Karpas-422 (cell line): ENCODE measurements at regions not wholly inside any gene's neighbourhood (a gene's known extent, or its start where the extent isn't known, plus 50 kb on each side); places are given as distances from the start of the nearest gene placed in this dataset.

ENCODE experiments used
- DNase-seq: peaks from one replicate; pipeline ENCODE4 v3.0.0-alpha.2; 2015
- H2AFZ ChIP-seq: fragments of 200-600 bp; sonication (generic); 2 replicates; pipeline ENCODE4 v1.6.1; 2014; ENCODE audit warnings: antibody characterized with exemption, low read length, mixed read lengths
- H3K27ac ChIP-seq: fragments of 200-600 bp; sonication (generic); 2 replicates; pipeline ENCODE4 v1.5.1; 2014; ENCODE audit warnings: mild to moderate bottlenecking, low read length, moderate library complexity
- H3K27me3 ChIP-seq: fragments of 200-600 bp; sonication (generic); 2 replicates; pipeline ENCODE4 v1.6.1; 2014; ENCODE audit warnings: low read length, mixed read lengths
- H3K36me3 ChIP-seq: fragments of 200-600 bp; sonication (generic); 2 replicates; pipeline ENCODE4 v1.6.1; 2014; ENCODE audit warnings: low read length, mixed read lengths; ENCODE audit not compliant: insufficient read depth
- H3K4me1 ChIP-seq: fragments of 200-600 bp; sonication (generic); 2 replicates; pipeline ENCODE4 v1.6.1; 2014; ENCODE audit warnings: mild to moderate bottlenecking, low read length, mixed read lengths
- H3K4me2 ChIP-seq: fragments of 200-600 bp; sonication (generic); 2 replicates; pipeline ENCODE4 v1.6.1; 2014; ENCODE audit warnings: low read length, low read depth, mild to moderate bottlenecking; ENCODE audit not compliant: poor library complexity, severe bottlenecking
- H3K4me3 ChIP-seq: fragments of 200-600 bp; sonication (generic); 2 replicates; pipeline ENCODE4 v1.5.1; 2014; ENCODE audit warnings: mild to moderate bottlenecking, antibody characterized with exemption, low read length, mixed read lengths
- H3K79me2 ChIP-seq: fragments of 200-600 bp; sonication (generic); 2 replicates; pipeline ENCODE4 v1.6.1; 2014; ENCODE audit warnings: mild to moderate bottlenecking, low read length, mixed read lengths
- H3K9ac ChIP-seq: fragments of 200-600 bp; sonication (generic); 2 replicates; pipeline ENCODE4 v1.6.0; 2014; ENCODE audit warnings: low read length
- H3K9me2 ChIP-seq: fragments of 200-600 bp; sonication (generic), shearing (Covaris generic); replicated peaks from 2 replicates; pipeline ENCODE4 v1.6.0; 2014; ENCODE audit warnings: mild to moderate bottlenecking, low read length, moderate library complexity; ENCODE audit not compliant: insufficient read depth
- H3K9me3 ChIP-seq: fragments of 300-700, 200-600 bp; sonication (generic); 2 replicates; pipeline ENCODE4 v1.6.1; 2014; ENCODE audit warnings: low read length, mixed read lengths
- H4K20me1 ChIP-seq: fragments of 200-600 bp; sonication (generic); 2 replicates; pipeline ENCODE4 v1.6.1; 2014; ENCODE audit warnings: mild to moderate bottlenecking, antibody characterized with exemption, low read length, low read depth; ENCODE audit not compliant: insufficient read depth

DNA sequence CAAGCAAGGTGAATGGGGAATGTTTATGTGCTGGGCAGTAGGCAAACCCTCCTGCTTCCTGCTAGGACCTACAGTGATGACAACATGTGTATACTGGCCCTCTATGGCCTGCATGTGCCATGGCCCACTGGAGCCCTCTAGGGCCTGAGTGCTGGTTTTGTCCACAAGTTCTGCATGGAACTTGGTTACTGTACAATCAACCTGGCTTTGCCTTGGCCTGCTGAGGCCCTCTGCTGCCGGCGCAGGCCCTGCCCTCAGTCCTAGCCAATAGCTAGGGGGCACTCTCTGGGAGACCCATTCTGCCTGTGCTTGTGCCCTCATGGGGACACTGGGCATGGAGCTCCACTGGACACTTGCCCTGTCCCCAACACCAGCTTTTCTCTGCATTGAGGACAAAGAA, 138.6 kb upstream of the NGF start:
- Histone ChIP-seq H3K9me3 (no peaks in the 10 kb centered on the region), H3K9me2 (no peaks in the 10 kb centered on the region), H4K20me1 (no peaks in the 10 kb centered on the region), H3K79me2 (no peaks in the 10 kb centered on the region), H3K27ac (no peak overlapping the region), H2AFZ (no peak overlapping the region), H3K4me2 (no peak overlapping the region), H3K27me3 (no peaks in the 10 kb centered on the region), H3K4me3 (no peak overlapping the region), H3K4me1 (no peaks in the 10 kb centered on the region), H3K9ac (no peak overlapping the region), H3K36me3 (no peaks in the 10 kb centered on the region)
- DNase-seq: no peak

DNA sequence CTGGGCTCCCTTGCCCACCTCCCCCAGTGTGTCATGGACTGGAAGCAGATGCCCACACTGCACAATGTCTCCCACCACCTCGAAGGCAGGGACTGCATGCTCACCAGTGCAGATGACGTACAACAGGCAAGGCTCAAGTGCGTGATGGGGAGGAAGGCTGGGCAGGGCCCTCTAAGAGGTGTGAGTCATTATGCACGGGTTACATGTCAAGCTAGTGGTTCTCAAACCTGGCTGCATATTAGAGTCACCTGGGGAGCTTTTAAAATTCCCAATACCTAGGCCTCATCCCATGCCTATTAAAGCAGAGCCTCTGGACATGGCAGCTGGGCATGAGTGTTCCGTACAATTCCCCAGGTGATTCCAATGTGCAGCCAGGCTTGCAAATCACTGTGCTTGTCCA, 137.9 kb upstream of the NGF start:
- Histone ChIP-seq H3K9ac (no peak overlapping the region), H3K36me3 (no peaks in the 10 kb centered on the region), H3K4me1 (no peaks in the 10 kb centered on the region), H3K9me3 (no peaks in the 10 kb centered on the region), H3K79me2 (no peaks in the 10 kb centered on the region), H3K27me3 (no peaks in the 10 kb centered on the region), H4K20me1 (no peaks in the 10 kb centered on the region), H3K9me2 (no peaks in the 10 kb centered on the region), H3K27ac (no peak overlapping the region), H2AFZ (no peak overlapping the region), H3K4me2 (no peak overlapping the region), H3K4me3 (no peak overlapping the region)
- no peak for DNase-seq

DNA sequence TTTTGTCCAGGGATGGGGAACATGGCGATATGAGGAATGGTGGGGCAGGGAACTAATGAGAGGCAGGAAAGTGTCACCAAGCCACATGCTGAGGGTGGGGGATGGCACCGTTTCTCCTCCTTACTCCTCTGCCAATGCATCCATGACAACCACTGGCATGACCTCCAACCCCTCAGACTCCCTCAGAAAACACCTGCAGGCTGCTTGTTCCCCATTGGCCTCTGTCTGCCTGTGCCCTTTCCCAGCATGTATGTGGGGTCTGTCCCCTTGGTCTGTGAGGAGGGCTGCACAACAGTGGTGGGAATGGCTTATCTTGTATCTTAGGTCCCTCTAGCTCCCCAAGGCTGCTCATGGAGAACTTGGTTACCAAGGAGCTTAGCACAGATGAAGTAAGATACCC, 137.2 kb upstream of the NGF start:
- H4K20me1 ChIP-seq: no peaks in the 10 kb centered on the region
- no peak overlapping the region for H3K9ac ChIP-seq
- H3K36me3 ChIP-seq: no peaks in the 10 kb centered on the region
- H3K4me2 ChIP-seq: no peak overlapping the region
- no peak overlapping the region for H3K27ac ChIP-seq
- no peak for DNase-seq
- H3K4me3 ChIP-seq: no peak overlapping the region
- H2AFZ ChIP-seq: no peak overlapping the region
- no peaks in the 10 kb centered on the region for H3K9me3 ChIP-seq
- H3K79me2 ChIP-seq: no peaks in the 10 kb centered on the region
- H3K9me2 ChIP-seq: no peaks in the 10 kb centered on the region
- no peaks in the 10 kb centered on the region for H3K4me1 ChIP-seq
- H3K27me3 ChIP-seq: no peaks in the 10 kb centered on the region

DNA sequence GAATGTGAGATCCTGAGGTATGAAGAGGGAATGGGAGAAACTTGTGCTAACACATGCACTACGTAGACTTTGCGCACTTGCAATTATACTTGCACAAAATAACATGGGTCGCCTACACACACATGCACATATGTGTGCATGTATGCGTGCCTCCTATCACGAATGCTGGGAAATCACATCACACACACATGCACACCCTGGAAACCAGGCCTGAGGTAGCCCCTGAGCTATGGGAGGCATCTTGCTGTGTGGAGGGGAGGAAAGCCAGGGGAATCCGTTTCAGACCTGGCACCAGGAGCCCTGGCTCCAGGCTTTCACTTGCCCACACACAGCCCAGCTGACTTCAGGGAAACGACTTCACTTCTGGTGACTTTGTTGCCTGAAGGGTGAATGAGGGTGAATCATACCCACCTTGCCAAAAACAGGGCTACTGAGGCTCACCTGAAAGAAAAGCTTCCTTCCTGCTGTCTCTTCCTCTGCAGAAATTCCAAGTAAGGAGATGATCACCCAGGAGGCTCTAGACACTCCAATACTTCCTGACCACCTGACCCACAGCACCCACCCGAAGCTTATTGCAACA, 136.0 kb upstream of the NGF start:
- no peaks in the 10 kb centered on the region for H3K79me2 ChIP-seq
- no peak overlapping the region for H3K4me3 ChIP-seq
- H3K9me2 ChIP-seq: no peaks in the 10 kb centered on the region
- H3K27me3 ChIP-seq: no peaks in the 10 kb centered on the region
- no peaks in the 10 kb centered on the region for H3K36me3 ChIP-seq
- no peak overlapping the region for H3K27ac ChIP-seq
- H2AFZ ChIP-seq: no peak overlapping the region
- no peaks in the 10 kb centered on the region for H3K4me1 ChIP-seq
- no peak for DNase-seq
- no peak overlapping the region for H3K9ac ChIP-seq
- H4K20me1 ChIP-seq: 0 out of 2 replicates have a peak, but pooled peaks cover 5% of the 10 kb centered on the region
- no peak overlapping the region for H3K4me2 ChIP-seq
- H3K9me3 ChIP-seq: no peaks in the 10 kb centered on the region

DNA sequence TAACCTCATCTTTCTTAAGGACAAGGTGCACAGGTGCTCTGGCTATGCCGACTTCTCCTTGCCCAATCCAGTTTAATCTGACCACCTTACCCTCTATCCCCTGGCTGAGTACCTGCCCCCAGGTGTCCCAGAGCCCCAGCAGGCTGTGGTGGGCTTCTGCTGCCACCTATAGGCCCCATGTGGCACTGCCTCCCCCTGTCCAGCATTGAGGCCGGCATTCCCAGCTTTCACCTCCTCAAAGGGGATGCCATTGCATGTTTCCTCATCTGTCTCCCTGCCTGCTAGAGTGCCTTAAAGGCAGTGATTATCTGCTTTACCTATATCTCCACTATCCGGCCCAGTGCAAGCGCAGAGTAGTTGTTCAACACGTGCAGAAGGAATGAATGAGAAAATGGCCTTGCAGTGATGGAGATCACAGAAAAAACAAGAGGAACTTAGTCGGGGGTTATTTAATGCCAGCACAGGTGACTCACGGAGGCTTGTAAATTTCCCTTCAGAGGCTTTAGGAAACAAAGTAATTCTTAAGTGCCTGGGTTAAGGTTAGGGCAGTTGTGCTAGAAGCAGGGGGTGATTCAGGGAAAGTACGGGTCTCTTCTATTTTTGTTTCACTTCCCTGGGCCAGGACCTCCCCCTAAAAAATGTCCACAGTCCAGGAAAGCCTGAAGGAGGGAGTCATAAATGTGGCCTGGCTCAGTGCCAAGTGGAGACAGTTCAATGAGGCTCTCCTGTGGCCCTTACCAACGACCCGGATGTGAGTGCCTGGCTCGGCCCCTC, 131.8 kb upstream of the NGF start:
- H3K9ac ChIP-seq: no peak overlapping the region
- peak; percentile 72 for DNase-seq
- no peak overlapping the region for H3K27ac ChIP-seq
- no peaks in the 10 kb centered on the region for H3K9me2 ChIP-seq
- H3K9me3 ChIP-seq: no peaks in the 10 kb centered on the region
- H3K4me3 ChIP-seq: no peak overlapping the region
- 0 out of 2 replicates have a peak, but pooled peaks cover 5% of the 10 kb centered on the region for H4K20me1 ChIP-seq
- H3K27me3 ChIP-seq: no peaks in the 10 kb centered on the region
- H3K79me2 ChIP-seq: no peaks in the 10 kb centered on the region
- H3K4me2 ChIP-seq: no peak overlapping the region
- no peak overlapping the region for H2AFZ ChIP-seq
- H3K4me1 ChIP-seq: no peaks in the 10 kb centered on the region
- H3K36me3 ChIP-seq: no peaks in the 10 kb centered on the region

DNA sequence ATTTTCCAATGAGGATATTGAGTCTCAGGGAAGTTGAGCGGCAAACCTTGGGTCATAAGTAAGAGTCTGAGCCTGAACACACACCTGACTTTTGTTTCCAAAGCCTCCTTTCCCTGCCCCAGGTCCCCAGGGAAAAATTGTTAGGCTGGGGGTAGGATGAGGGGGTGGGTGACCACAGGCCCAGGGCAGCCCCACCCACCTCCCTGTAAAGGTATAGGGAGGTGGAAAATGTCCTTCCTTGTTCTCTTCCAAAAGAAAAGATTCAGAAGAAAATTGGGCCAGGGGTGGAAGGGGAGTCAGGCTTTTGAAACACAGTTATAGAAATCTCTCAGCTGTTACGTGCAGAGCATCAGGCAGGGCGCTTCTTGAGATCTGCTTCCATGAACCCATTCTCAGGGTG, 129.7 kb upstream of the NGF start:
- 0 out of 2 replicates have a peak, but pooled peaks cover 5% of the 10 kb centered on the region for H4K20me1 ChIP-seq
- H3K36me3 ChIP-seq: no peaks in the 10 kb centered on the region
- no peak overlapping the region for H3K27ac ChIP-seq
- H3K4me3 ChIP-seq: no peak overlapping the region
- no peaks in the 10 kb centered on the region for H3K27me3 ChIP-seq
- no peaks in the 10 kb centered on the region for H3K4me1 ChIP-seq
- H3K4me2 ChIP-seq: no peak overlapping the region
- H3K9ac ChIP-seq: no peak overlapping the region
- H3K9me2 ChIP-seq: no peaks in the 10 kb centered on the region
- no peak overlapping the region for H2AFZ ChIP-seq
- H3K9me3 ChIP-seq: no peaks in the 10 kb centered on the region
- H3K79me2 ChIP-seq: no peaks in the 10 kb centered on the region
- DNase-seq: no peak

DNA sequence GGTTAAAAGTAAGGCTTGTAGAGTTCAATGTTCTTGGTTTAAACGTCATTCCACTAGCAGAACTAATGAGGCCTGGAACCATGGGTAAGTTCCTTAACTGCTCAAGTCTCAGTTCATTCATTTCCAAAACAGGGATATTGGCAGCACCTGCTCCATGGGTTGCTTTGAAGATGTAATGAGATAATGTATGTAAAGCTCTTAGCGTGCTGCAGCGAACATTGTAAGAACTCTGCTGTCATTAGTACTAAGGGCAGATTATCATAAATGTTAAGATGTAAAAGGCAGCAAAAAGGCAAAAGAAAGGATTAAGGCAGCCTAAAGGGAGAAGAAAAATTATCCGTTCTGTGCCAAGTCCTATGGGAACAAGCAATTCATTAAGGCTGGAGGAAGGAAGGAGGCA, 129.1 kb upstream of the NGF start:
- Histone ChIP-seq H2AFZ (no peak overlapping the region), H3K4me2 (no peak overlapping the region), H4K20me1 (0 out of 2 replicates have a peak, but pooled peaks cover 5% of the 10 kb centered on the region), H3K9me2 (no peaks in the 10 kb centered on the region), H3K36me3 (no peaks in the 10 kb centered on the region), H3K4me3 (no peak overlapping the region), H3K27me3 (no peaks in the 10 kb centered on the region), H3K9me3 (no peaks in the 10 kb centered on the region), H3K27ac (no peak overlapping the region), H3K9ac (no peak overlapping the region), H3K79me2 (no peaks in the 10 kb centered on the region), H3K4me1 (no peaks in the 10 kb centered on the region)
- no peak for DNase-seq

DNA sequence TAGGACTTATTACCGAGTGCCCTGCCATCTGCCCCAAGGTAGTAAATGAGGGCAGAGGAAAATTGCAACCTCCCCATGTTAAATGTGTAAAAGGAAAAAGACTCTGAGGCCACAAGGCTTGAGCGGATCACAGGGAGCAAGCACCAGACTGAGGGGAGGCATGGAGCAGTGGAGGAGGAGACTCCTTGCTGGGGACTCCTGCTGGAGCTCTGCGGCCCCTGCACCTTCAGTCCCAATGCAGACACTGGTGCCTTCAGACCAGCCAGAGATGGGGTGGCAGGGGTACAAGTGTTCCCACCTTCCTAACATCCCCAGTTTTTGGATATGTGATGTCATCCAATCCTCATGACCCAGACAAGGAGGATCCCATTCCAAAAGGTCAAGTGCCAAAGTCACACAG, 128.4 kb upstream of the NGF start:
- no peaks in the 10 kb centered on the region for H3K9me3 ChIP-seq
- no peak overlapping the region for H3K9ac ChIP-seq
- H2AFZ ChIP-seq: no peak overlapping the region
- no peaks in the 10 kb centered on the region for H3K9me2 ChIP-seq
- no peaks in the 10 kb centered on the region for H3K79me2 ChIP-seq
- no peaks in the 10 kb centered on the region for H3K4me1 ChIP-seq
- H4K20me1 ChIP-seq: 0 out of 2 replicates have a peak, but pooled peaks cover 5% of the 10 kb centered on the region
- H3K36me3 ChIP-seq: no peaks in the 10 kb centered on the region
- H3K27ac ChIP-seq: no peak overlapping the region
- no peaks in the 10 kb centered on the region for H3K27me3 ChIP-seq
- DNase-seq: no peak
- H3K4me2 ChIP-seq: no peak overlapping the region
- no peak overlapping the region for H3K4me3 ChIP-seq
